Gastroesophageal sphincter (tissue), 4 donors: ENCODE measurements at regions not wholly inside any gene's neighbourhood (a gene's known extent, or its start where the extent isn't known, plus 50 kb on each side); places are given as distances from the start of the nearest gene placed in this dataset.

ENCODE experiments used
- ATAC-seq: fragments of 150-250 bp; one replicate; pipeline ENCODE4 v1.9.1; 2016; ENCODE audit warnings: mild to moderate bottlenecking, moderate library complexity
- H3K27ac ChIP-seq, 4 donors: fragments of 200-600 bp; sonication (generic) in 3 of 4; 1 replicate in 3 of 4; 2 replicates in 1 of 4; pipeline ENCODE4 v1.5.1; 2016 to 2019
- H3K27me3 ChIP-seq: fragments of 200-600 bp; sonication (generic); one replicate; pipeline ENCODE4 v1.5.1; 2019
- H3K36me3 ChIP-seq, 2 donors: fragments of 200-600 bp; sonication (generic); one replicate each; pipeline ENCODE4 v1.5.1; 2019; ENCODE audit warnings: control low read depth in 1 of 2
- H3K4me1 ChIP-seq, 3 donors: fragments of 200-600 bp; sonication (generic); 1 replicate in 2 of 3; 2 replicates in 1 of 3; pipeline ENCODE4 v1.5.1; 2016 to 2019; ENCODE audit warnings: control low read depth in 2 of 3
- H3K4me3 ChIP-seq, 2 donors: fragments of 200-600 bp; sonication (generic); one replicate each; pipeline ENCODE4 v1.5.1; 2019; ENCODE audit warnings: mild to moderate bottlenecking in 1 of 2, moderate library complexity in 1 of 2
- H3K9me3 ChIP-seq, 3 donors: fragments of 200-600 bp; sonication (generic); one replicate each; pipeline ENCODE4 v1.5.1; 2017 to 2019; ENCODE audit warnings: control low read depth in 2 of 3
- CTCF ChIP-seq, 4 experiments: fragments of 200-600 bp in 2 of 4; fragments of 450-650 bp in 2 of 4; sonication (generic) in 1 of 4; IDR thresholded peaks; one replicate each; pipeline ENCODE4 v1.5.1; 2017 to 2019; ENCODE audit warnings: antibody characterized with exemption in 4 of 4, mild to moderate bottlenecking in 2 of 4, moderate library complexity in 2 of 4
- EP300 ChIP-seq: sonication (generic); formaldehyde crosslinking; IDR thresholded peaks from one replicate; pipeline ENCODE4 v1.6.1; 2017; ENCODE audit warnings: antibody characterized with exemption, mild to moderate bottlenecking
- POLR2A ChIP-seq, 2 donors: fragments of 450-650 bp; IDR thresholded peaks; one replicate each; pipeline ENCODE4 v1.6.1; 2017; ENCODE audit warnings: antibody characterized with exemption in 2 of 2, mild to moderate bottlenecking in 2 of 2, moderate library complexity in 1 of 2
- POLR2AphosphoS5 ChIP-seq: sonication (generic); formaldehyde crosslinking; IDR thresholded peaks from one replicate; pipeline ENCODE4 v1.6.1; 2017; ENCODE audit warnings: antibody characterized with exemption
- WGBS, 2 donors: methylation state at CpG; one replicate each; pipeline ENCODE4 v1.1.5; 2018; ENCODE audit warnings: low coverage in 1 of 2; 5-methylcytosine and 5-hydroxymethylcytosine counted together

- WGBS, 2 donors = 95 to 97% methylated on average over 10 to 11 of the region's 11 CpGs
- no peaks in the 10 kb centered on the region for H3K36me3 ChIP-seq
- peaks cover 0 to 22% (median 15%) of the 10 kb centered on the region in 3 donors for H3K4me1 ChIP-seq
- no peak overlapping the region for H3K4me3 ChIP-seq
- no peaks in the 10 kb centered on the region for H3K9me3 ChIP-seq
- TF ChIP-seq EP300 = no peak
- no peak for TF ChIP-seq POLR2AphosphoS5
- no peak for TF ChIP-seq POLR2A (IDR thresholded peaks at IDR 0.05)
- no peak for TF ChIP-seq CTCF (IDR thresholded peaks at IDR 0.05)
- H3K27me3 ChIP-seq = no peaks in the 10 kb centered on the region
- ATAC-seq = no peak
- no peak overlapping the region for H3K27ac ChIP-seq
Observed at GRCh38 chr14:49966971-49967630, 74.2 kb downstream of the ARF6 start.

GRCh38 chr14:49969961-49970360, 77.1 kb downstream of the ARF6 start:
- TF ChIP-seq POLR2AphosphoS5 (no peak), EP300 (no peak), CTCF (IDR thresholded peaks at IDR 0.05) (no peak), POLR2A (IDR thresholded peaks at IDR 0.05) (no peak)

GRCh38 chr14:49970474-49971147, 77.7 kb downstream of the ARF6 start:
- Histone ChIP-seq H3K27me3 (no peaks in the 10 kb centered on the region), H3K27ac (peak overlapping the region in 3 of 4 donors; percentile 63 to 70 (median 65)), H3K4me3 (no peak overlapping the region), H3K4me1 (peaks cover 0 to 39% (median 23%) of the 10 kb centered on the region in 3 donors), H3K9me3 (no peaks in the 10 kb centered on the region), H3K36me3 (no peaks in the 10 kb centered on the region)
- peak; percentile 25 for ATAC-seq
- TF ChIP-seq POLR2AphosphoS5 (no peak), CTCF (IDR thresholded peaks at IDR 0.05) (no peak), POLR2A (IDR thresholded peaks at IDR 0.05) (no peak), EP300 (no peak)
- 14 to 49% methylated on average over 3 to 6 of the region's 8 CpGs for WGBS, 2 donors

More at GRCh38 chr14:49969961-49970360, 77.1 kb downstream of the ARF6 start:
- WGBS, 2 donors = 54 to 100% methylated on average over 3 to 5 of the region's 5 CpGs
- Histone ChIP-seq H3K27me3 (no peaks in the 10 kb centered on the region), H3K36me3 (no peaks in the 10 kb centered on the region), H3K4me1 (peaks cover 0 to 39% (median 23%) of the 10 kb centered on the region in 3 donors), H3K9me3 (no peaks in the 10 kb centered on the region), H3K27ac (peak overlapping the region in 3 of 4 donors; percentile 63 to 70 (median 65)), H3K4me3 (no peak overlapping the region)
- no peak for ATAC-seq

- ATAC-seq = no peak
- Histone ChIP-seq H3K9me3 (no peaks in the 10 kb centered on the region), H3K4me3 (no peak overlapping the region), H3K4me1 (peaks cover 0 to 39% (median 23%) of the 10 kb centered on the region in 3 donors), H3K36me3 (no peaks in the 10 kb centered on the region), H3K27ac (peak overlapping the region; percentile 32 to 70 (median 64)), H3K27me3 (no peaks in the 10 kb centered on the region)
- 38 to 50% methylated on average over 6 to 8 of the region's 9 CpGs for WGBS, 2 donors
- TF ChIP-seq EP300 = no peak
- no peak for TF ChIP-seq POLR2A (IDR thresholded peaks at IDR 0.05)
- no peak for TF ChIP-seq POLR2AphosphoS5
- no peak for TF ChIP-seq CTCF (IDR thresholded peaks at IDR 0.05)
Observed at GRCh38 chr14:49971156-49972130, 78.6 kb downstream of the ARF6 start.
